ENCODE measurements at regions not wholly inside any gene's neighbourhood (a gene's known extent, or its start where the extent isn't known, plus 50 kb on each side); places are given as distances from the start of the nearest gene placed in this dataset.
A peak's percentile ranks its signal among the peaks of the same experiment; 100 is the strongest.

- H3K4me3 ChIP-seq (ENCODE audit: low read length) = no peak overlapping the region
These were observed 381.3 kb downstream of the SOX11 start for GRCh38 chr2:6073191-6074088.

GRCh38 chr2:6074089-6074643 is 382.0 kb downstream of the SOX11 start:
- DNase-seq (ENCODE audit: low read depth, low spot score) = no peak
- H3K4me3 ChIP-seq (ENCODE audit: low read length) = no peak overlapping the region

More at GRCh38 chr2:6073191-6074088, 381.3 kb downstream of the SOX11 start:
- no peak for DNase-seq (ENCODE audit: low read depth, low spot score)

GRCh38 chr2:6077585-6077984 is 385.4 kb downstream of the SOX11 start:
- H3K4me3 ChIP-seq (ENCODE audit: low read length) = no peak overlapping the region
- no peak for DNase-seq (ENCODE audit: low read depth, low spot score)

- DNase-seq (ENCODE audit: low read depth, low spot score) = no peak
- H3K4me3 ChIP-seq (ENCODE audit: low read length) = no peak overlapping the region
These were observed 386.2 kb downstream of the SOX11 start for GRCh38 chr2:6078414-6078813.

- no peak overlapping the region for H3K4me3 ChIP-seq (ENCODE audit: low read length)
- DNase-seq (ENCODE audit: low read depth, low spot score) = no peak
These were observed 387.2 kb downstream of the SOX11 start for GRCh38 chr2:6079405-6079804.

- no peak overlapping the region for H3K4me3 ChIP-seq (ENCODE audit: low read length)
These were observed 389.0 kb downstream of the SOX11 start for GRCh38 chr2:6080932-6081753.

GRCh38 chr2:6081955-6082624 is 389.9 kb downstream of the SOX11 start:
- no peak for DNase-seq (ENCODE audit: low read depth, low spot score)
- H3K4me3 ChIP-seq (ENCODE audit: low read length) = no peak overlapping the region

More at GRCh38 chr2:6080932-6081753, 389.0 kb downstream of the SOX11 start:
- no peak for DNase-seq (ENCODE audit: low read depth, low spot score)

GRCh38 chr2:6082625-6083018 is 390.4 kb downstream of the SOX11 start:
- H3K4me3 ChIP-seq (ENCODE audit: low read length) = no peak overlapping the region
- no peak for DNase-seq (ENCODE audit: low read depth, low spot score)

GRCh38 chr2:6083136-6083535 is 391.0 kb downstream of the SOX11 start:
- DNase-seq (ENCODE audit: low read depth, low spot score) = no peak
- no peak overlapping the region for H3K4me3 ChIP-seq (ENCODE audit: low read length)

- no peak overlapping the region for H3K4me3 ChIP-seq (ENCODE audit: low read length)
- no peak for DNase-seq (ENCODE audit: low read depth, low spot score)
These were observed 397.3 kb downstream of the SOX11 start for GRCh38 chr2:6089474-6089873.

- no peak overlapping the region for H3K4me3 ChIP-seq (ENCODE audit: low read length)
- no peak for DNase-seq (ENCODE audit: low read depth, low spot score)
These were observed 411.2 kb downstream of the SOX11 start for GRCh38 chr2:6103372-6103771.

- H3K4me3 ChIP-seq (ENCODE audit: low read length) = no peak overlapping the region
- DNase-seq (ENCODE audit: low read depth, low spot score) = no peak
These were observed 411.8 kb downstream of the SOX11 start for GRCh38 chr2:6103949-6104348.

- no peak for DNase-seq (ENCODE audit: low read depth, low spot score)
These were observed 415.1 kb downstream of the SOX11 start for GRCh38 chr2:6107290-6107689.

GRCh38 chr2:6109831-6110230 is 417.6 kb downstream of the SOX11 start:
- DNase-seq (ENCODE audit: low read depth, low spot score) = no peak
- no peak overlapping the region for H3K4me3 ChIP-seq (ENCODE audit: low read length)

More at GRCh38 chr2:6107290-6107689, 415.1 kb downstream of the SOX11 start:
- H3K4me3 ChIP-seq (ENCODE audit: low read length) = no peak overlapping the region

- peak; percentile 87 for DNase-seq (ENCODE audit: low read depth, low spot score)
- no peak overlapping the region for H3K4me3 ChIP-seq (ENCODE audit: low read length)
These were observed 419.6 kb downstream of the SOX11 start for GRCh38 chr2:6111781-6112261.

- H3K4me3 ChIP-seq (ENCODE audit: low read length) = no peak overlapping the region
- DNase-seq (ENCODE audit: low read depth, low spot score) = no peak
These were observed 421.6 kb downstream of the SOX11 start for GRCh38 chr2:6113786-6114185.

- DNase-seq (ENCODE audit: low read depth, low spot score) = no peak
- no peak overlapping the region for H3K4me3 ChIP-seq (ENCODE audit: low read length)
These were observed 435.5 kb downstream of the SOX11 start for GRCh38 chr2:6127718-6128117.

- DNase-seq (ENCODE audit: low read depth, low spot score) = no peak
- H3K4me3 ChIP-seq (ENCODE audit: low read length) = no peak overlapping the region
These were observed 447.0 kb downstream of the SOX11 start for GRCh38 chr2:6139142-6139541.

- DNase-seq (ENCODE audit: low read depth, low spot score) = no peak
- no peak overlapping the region for H3K4me3 ChIP-seq (ENCODE audit: low read length)
These were observed 447.7 kb downstream of the SOX11 start for GRCh38 chr2:6139916-6140315.

Data from Jurkat, Clone E6-1 (cell line).